ENCODE measurements at regions not wholly inside any gene's neighbourhood (a gene's known extent, or its start where the extent isn't known, plus 50 kb on each side); places are given as distances from the start of the nearest gene placed in this dataset.

DNA sequence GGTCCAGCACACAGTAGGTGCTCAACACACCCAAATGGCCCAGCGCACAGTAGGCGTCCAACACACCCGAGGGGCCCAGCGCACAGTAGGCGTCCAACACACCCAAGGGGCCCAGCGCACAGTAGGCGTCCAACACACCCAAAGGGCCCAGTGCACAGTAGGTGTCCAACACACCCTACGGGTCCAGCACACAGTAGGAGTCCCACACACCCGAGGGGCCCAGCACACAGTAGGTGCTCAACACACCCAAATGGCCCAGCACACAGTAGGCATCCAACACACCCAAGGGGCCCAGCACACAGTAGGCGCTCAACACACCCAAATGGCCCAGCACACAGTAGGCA, 80.8 kb downstream of the FOXL3 start:
- DNase-seq (no peak), ATAC-seq (ENCODE audit: insufficient read depth, low FRiP score) (no peak)
- H3K4me3 ChIP-seq: no peak overlapping the region
- TF ChIP-seq, protein P1, sequence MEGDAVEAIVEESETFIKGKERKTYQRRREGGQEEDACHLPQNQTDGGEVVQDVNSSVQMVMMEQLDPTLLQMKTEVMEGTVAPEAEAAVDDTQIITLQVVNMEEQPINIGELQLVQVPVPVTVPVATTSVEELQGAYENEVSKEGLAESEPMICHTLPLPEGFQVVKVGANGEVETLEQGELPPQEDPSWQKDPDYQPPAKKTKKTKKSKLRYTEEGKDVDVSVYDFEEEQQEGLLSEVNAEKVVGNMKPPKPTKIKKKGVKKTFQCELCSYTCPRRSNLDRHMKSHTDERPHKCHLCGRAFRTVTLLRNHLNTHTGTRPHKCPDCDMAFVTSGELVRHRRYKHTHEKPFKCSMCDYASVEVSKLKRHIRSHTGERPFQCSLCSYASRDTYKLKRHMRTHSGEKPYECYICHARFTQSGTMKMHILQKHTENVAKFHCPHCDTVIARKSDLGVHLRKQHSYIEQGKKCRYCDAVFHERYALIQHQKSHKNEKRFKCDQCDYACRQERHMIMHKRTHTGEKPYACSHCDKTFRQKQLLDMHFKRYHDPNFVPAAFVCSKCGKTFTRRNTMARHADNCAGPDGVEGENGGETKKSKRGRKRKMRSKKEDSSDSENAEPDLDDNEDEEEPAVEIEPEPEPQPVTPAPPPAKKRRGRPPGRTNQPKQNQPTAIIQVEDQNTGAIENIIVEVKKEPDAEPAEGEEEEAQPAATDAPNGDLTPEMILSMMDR (IDR thresholded peaks at IDR 0.05; ENCODE audit: control extremely low read depth, extremely low read depth): no peak
- H3K9ac ChIP-seq (ENCODE audit: insufficient read depth in 1 of 2, low read length in 2 of 2): no peak overlapping the region
- H3K4me1 ChIP-seq (ENCODE audit: control insufficient read depth in 5 of 5, insufficient read depth in 5 of 5, low read length in 5 of 5): peaks cover 0 to 32% (median 3%) of the 10 kb centered on the region in 5 donors
- H3K36me3 ChIP-seq (ENCODE audit: control insufficient read depth in 4 of 4, insufficient read depth in 4 of 4, low read length in 4 of 4): no peaks in the 10 kb centered on the region
- H3K27me3 ChIP-seq (ENCODE audit: control insufficient read depth in 3 of 3, insufficient read depth in 3 of 3, low read length in 2 of 3): no peaks in the 10 kb centered on the region
- WGBS, 2 donors: 79 to 88% methylated on average over 10 of the region's 10 CpGs
- no peak overlapping the region for H3K27ac ChIP-seq (ENCODE audit: low read depth in 1 of 2, low read length in 1 of 2)
- H3K9me3 ChIP-seq (ENCODE audit: control insufficient read depth in 4 of 4, insufficient read depth in 3 of 4, low read length in 3 of 4): no peaks in the 10 kb centered on the region

DNA sequence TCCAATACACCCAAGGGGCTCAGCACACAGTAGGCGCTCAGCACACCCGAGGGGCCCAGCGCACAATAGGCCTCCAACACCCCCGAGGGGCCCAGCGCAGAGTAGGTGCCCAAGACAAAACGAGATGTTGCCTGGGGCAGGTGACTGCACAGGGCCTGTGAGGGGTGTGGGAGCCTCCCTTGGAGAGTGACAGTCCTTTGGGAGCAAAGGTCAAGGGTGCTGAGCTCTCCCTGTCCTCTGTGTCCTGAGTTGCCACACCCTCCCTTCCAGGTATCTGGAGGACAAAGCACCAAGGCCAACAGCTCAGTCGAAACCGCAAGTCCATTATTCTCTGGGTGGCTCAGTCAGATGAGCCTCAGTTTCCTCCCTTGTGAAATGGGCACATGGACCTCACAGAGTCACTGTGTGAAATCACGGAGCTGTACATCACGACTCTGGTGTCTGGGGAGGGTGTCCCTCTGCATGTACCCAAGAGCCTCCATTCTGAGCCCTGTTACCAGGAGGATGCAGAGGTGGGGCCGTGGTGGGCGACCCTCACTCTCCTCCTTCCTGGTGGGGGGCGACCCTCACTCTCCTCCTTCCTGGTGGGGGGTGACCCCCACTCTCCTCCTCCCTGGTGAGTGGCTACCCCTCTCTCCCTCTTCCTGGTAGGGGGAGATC, 81.3 kb downstream of the FOXL3 start:
- no peaks in the 10 kb centered on the region for H3K9me3 ChIP-seq (ENCODE audit: control insufficient read depth in 4 of 4, insufficient read depth in 3 of 4, low read length in 3 of 4)
- DNase-seq (peak in 1 of 3 donors; percentile 12), ATAC-seq (ENCODE audit: insufficient read depth, low FRiP score) (no peak)
- H3K36me3 ChIP-seq (ENCODE audit: control insufficient read depth in 4 of 4, insufficient read depth in 4 of 4, low read length in 4 of 4): no peaks in the 10 kb centered on the region
- peaks cover 0 to 33% (median 3%) of the 10 kb centered on the region in 5 donors for H3K4me1 ChIP-seq (ENCODE audit: control insufficient read depth in 5 of 5, insufficient read depth in 5 of 5, low read length in 5 of 5)
- WGBS, 2 donors: 95 to 96% methylated on average over 13 of the region's 13 CpGs
- H3K27ac ChIP-seq (ENCODE audit: low read depth in 1 of 2, low read length in 1 of 2): no peak overlapping the region
- H3K27me3 ChIP-seq (ENCODE audit: control insufficient read depth in 3 of 3, insufficient read depth in 3 of 3, low read length in 2 of 3): no peaks in the 10 kb centered on the region
- H3K4me3 ChIP-seq: no peak overlapping the region
- TF ChIP-seq, protein P1 (IDR thresholded peaks at IDR 0.05; ENCODE audit: control extremely low read depth, extremely low read depth): no peak
- no peak overlapping the region for H3K9ac ChIP-seq (ENCODE audit: insufficient read depth in 1 of 2, low read length in 2 of 2)

DNA sequence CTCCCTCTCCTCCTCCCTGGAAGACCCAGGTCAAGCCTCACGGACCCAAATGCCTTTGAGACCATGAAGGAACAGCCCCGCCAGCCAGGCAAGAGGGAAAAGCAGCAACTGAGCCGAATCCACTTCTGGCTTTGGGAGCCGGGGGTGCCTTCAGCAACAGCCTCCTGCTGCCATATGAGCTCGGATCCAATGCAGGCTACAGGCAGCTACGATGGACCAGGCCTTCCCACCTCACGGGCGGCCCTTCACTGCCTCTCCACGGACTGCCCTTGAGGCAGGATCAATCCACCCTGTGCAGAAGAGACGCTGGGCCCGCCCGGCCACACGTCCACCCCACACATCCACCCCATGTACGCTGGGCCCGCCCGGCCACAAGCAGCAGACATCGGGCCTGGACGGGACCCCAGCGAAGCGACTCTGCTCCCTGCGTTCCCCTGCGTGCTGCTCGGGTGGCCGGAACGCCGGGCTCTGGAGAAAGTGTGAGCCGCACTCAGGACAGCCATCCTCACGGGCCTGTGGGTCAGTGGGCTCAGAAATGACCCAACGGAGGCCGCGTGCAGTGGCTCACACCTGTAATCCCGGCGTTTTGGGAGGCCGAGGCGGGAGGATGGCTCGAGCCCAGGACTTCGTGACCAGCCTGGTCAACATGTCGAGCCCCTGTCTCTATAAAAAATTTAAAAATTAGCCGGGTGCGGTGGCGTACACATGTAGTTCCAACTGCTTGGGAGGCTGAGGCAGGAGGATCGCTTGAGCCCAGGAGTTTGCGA, 82.0 kb downstream of the FOXL3 start:
- no peaks in the 10 kb centered on the region for H3K9me3 ChIP-seq (ENCODE audit: control insufficient read depth in 4 of 4, insufficient read depth in 3 of 4, low read length in 3 of 4)
- peaks cover 0 to 34% (median 3%) of the 10 kb centered on the region in 5 donors for H3K4me1 ChIP-seq (ENCODE audit: control insufficient read depth in 5 of 5, insufficient read depth in 5 of 5, low read length in 5 of 5)
- ATAC-seq (ENCODE audit: insufficient read depth, low FRiP score): no peak
- DNase-seq: peak in 1 of 3 donors; percentile 13
- TF ChIP-seq, protein P1 (IDR thresholded peaks at IDR 0.05; ENCODE audit: control extremely low read depth, extremely low read depth): no peak
- no peaks in the 10 kb centered on the region for H3K27me3 ChIP-seq (ENCODE audit: control insufficient read depth in 3 of 3, insufficient read depth in 3 of 3, low read length in 2 of 3)
- no peak overlapping the region for H3K4me3 ChIP-seq
- H3K9ac ChIP-seq (ENCODE audit: insufficient read depth in 1 of 2, low read length in 2 of 2): no peak overlapping the region
- no peaks in the 10 kb centered on the region for H3K36me3 ChIP-seq (ENCODE audit: control insufficient read depth in 4 of 4, insufficient read depth in 4 of 4, low read length in 4 of 4)
- no peak overlapping the region for H3K27ac ChIP-seq (ENCODE audit: low read depth in 1 of 2, low read length in 1 of 2)
- 93 to 95% methylated on average over 38 to 43 of the region's 43 CpGs for WGBS, 2 donors

Data from lung (tissue), 11 donors.